ENCODE measurements at regions not wholly inside any gene's neighbourhood (a gene's known extent, or its start where the extent isn't known, plus 50 kb on each side); places are given as distances from the start of the nearest gene placed in this dataset.
"Not testable (repeated sequence)": the region's sequence is repeated elsewhere in the genome, so short reads cannot be mapped to it uniquely, and the experiment has no call there.

- not testable (repeated sequence) for TF ChIP-seq PATZ1 (CRISPR knock-in tag; IDR thresholded peaks at IDR 0.05; ENCODE audit: borderline replicate concordance); ARNTL (CRISPR knock-in tag; IDR thresholded peaks at IDR 0.05; ENCODE audit: borderline replicate concordance, low read depth); CSDC2 (CRISPR knock-in tag; IDR thresholded peaks at IDR 0.05); TOX (CRISPR knock-in tag; IDR thresholded peaks at IDR 0.05; ENCODE audit: borderline replicate concordance); POU6F1 (CRISPR knock-in tag; IDR thresholded peaks at IDR 0.05; ENCODE audit: borderline replicate concordance, low read depth); ZFP3 (CRISPR knock-in tag; IDR thresholded peaks at IDR 0.05); SNAI2 (CRISPR knock-in tag; IDR thresholded peaks at IDR 0.05); PPARA (CRISPR knock-in tag; IDR thresholded peaks at IDR 0.05; ENCODE audit: borderline replicate concordance)
These were observed 735.6 kb upstream of the DEFB115 start for GRCh38 chr20:30521686-30522415.
